ENCODE measurements at regions not wholly inside any gene's neighbourhood (a gene's known extent, or its start where the extent isn't known, plus 50 kb on each side); places are given as distances from the start of the nearest gene placed in this dataset.
"Not testable (repeated sequence)": the region's sequence is repeated elsewhere in the genome, so short reads cannot be mapped to it uniquely, and the experiment has no call there.

DNA sequence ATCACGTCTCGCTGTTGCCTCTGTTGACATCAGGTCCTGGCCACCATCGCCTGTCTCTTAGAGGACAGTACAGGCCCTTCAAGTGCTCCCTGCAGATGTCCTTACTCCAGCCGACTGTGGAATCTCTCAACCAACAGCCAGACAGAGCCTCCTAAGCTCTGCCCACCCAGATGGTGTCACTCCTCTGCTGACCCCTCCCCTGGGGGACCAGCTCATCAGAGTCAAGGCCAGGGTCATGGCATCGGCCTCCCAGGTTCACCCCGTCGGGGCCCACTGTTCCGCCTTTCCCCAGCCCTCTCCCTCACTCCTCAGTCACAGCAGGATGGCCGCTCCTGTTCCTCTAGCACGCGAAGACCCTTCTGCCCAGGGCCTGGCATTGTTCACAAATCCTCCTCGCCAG is 157.3 kb upstream of the TMEM132C start:
- no peak for DNase-seq

GRCh38 chr12:128111333-128111732 is 155.6 kb upstream of the TMEM132C start:
- DNase-seq, result no peak

GRCh38 chr12:128111951-128112350 is 155.0 kb upstream of the TMEM132C start:
- DNase-seq, result no peak

GRCh38 chr12:128113250-128113649 is 153.7 kb upstream of the TMEM132C start:
- DNase-seq, result not testable (repeated sequence)

GRCh38 chr12:128114485-128114884 is 152.5 kb upstream of the TMEM132C start:
- DNase-seq, result no peak

DNA sequence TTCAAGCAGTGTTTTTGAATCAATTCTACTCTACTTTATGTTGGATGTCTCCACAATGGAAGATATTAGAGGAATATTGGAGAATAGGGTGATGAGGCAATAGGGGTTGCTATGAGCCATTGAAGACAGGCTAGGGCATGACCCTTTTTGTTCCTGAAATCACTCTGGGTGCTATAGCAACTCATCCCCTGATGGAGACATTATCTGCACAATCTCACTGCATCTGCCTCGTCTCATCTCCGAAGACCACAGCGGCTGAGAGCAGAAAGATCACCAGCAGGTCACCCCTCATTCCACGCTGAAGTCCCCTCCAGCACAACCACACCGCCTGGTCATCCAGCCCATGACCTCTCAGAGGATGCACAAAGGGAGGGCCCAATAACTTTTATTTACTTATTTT is 150.4 kb upstream of the TMEM132C start:
- no peak for DNase-seq

GRCh38 chr12:128120035-128120434 is 146.9 kb upstream of the TMEM132C start:
- DNase-seq, result no peak

- DNase-seq, result no peak
Observed at GRCh38 chr12:128121424-128121823, 145.5 kb upstream of the TMEM132C start.

DNA sequence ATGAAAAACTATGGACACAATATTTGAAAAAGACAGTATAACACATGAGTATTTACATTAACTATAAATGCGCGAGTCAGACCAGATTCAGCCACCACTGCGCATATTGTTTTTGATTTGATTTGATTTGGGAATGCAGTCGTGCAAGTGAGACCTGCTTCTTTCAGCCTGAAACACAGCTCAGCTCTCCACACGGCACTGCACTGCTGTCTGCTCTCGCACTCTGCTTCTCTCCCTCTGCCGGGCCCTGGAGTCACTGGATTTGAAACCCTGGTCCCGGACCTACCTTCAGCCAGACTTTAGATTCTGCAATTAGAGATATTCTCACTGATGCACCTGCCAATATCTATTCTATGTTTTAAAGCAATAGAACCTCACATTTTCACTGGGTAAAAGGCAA is 143.9 kb upstream of the TMEM132C start:
- no peak for DNase-seq

GRCh38 chr12:128131955-128132354 is 135.0 kb upstream of the TMEM132C start:
- DNase-seq, result no peak

DNA sequence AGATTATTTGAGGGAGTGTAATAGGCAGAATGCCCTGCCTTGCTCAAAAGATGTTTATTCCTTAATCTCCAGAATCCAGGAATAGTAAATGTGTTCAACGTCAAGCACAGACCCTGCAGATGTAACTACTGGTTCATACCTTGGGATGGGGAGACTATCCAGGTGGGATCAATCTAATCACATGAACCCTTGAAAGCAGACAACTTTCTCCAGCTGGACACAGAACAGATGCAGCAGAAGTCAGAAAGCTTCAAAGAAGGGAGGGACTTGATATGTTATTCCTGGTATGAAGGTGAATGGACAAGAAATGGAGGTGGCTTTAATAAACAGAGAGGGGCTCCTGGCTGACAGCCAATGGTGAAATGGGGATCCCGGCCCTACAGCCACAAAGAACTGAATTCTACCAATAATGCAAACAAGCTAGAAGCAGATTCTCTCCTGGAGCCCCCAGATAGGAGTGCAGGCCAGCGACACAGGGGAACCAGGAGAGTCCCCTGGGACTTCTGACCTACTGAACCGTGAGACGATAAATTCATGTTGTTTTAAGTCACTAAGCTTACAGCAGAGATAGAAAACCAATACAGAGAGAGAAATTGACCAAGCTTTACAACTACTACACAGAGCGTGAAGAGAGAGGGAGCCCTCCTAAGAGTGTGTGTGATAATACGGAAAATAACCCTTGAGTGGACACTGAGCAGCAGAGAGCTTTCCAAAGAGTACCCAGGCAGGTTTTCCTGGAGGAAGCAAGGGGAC is 133.5 kb upstream of the TMEM132C start:
- DNase-seq, result no peak

- no peak for DNase-seq
Observed at GRCh38 chr12:128137140-128137539, 129.8 kb upstream of the TMEM132C start.

- DNase-seq, result no peak
Observed at GRCh38 chr12:128138125-128138524, 128.8 kb upstream of the TMEM132C start.

DNA sequence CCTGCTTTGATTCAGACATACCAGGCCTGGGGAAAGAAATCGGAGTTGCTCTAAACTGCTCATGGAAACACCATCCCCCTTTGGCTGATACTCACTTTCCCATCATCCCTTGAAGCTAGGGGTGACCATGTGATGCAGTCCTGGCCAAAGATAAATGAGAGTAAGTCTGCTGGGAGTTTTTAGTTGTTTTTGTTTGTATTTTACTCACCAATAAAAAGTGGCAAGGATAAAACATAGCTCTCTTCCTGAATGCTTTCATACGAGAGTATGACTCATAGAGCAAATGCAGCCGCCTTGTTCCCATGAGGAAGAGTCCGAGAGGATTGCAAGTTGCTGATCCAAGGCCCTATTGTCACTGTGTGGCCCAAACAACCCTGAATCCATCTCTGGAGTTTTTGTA is 126.4 kb upstream of the TMEM132C start:
- no peak for DNase-seq

DNA sequence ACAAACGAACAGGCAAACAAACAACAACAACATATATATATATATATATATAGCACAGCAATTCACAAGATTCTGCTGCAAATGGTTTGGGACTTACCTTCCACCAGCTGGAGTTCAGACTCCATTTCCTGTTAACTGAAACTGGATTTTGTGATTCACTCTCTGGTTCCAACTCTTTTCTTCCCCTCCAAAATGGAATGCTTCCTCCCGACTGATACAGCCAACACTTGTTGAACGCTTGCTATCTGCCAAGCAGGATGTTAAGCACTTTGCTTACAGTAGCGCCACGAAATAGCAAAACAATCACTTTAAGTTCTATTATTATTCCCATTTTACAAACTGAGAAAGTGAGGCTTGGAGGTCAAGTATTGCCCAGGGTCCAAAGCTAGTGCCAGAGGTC is 116.0 kb upstream of the TMEM132C start:
- no peak for DNase-seq

- no peak for DNase-seq
Observed at GRCh38 chr12:128155571-128155970, 111.4 kb upstream of the TMEM132C start.

DNA sequence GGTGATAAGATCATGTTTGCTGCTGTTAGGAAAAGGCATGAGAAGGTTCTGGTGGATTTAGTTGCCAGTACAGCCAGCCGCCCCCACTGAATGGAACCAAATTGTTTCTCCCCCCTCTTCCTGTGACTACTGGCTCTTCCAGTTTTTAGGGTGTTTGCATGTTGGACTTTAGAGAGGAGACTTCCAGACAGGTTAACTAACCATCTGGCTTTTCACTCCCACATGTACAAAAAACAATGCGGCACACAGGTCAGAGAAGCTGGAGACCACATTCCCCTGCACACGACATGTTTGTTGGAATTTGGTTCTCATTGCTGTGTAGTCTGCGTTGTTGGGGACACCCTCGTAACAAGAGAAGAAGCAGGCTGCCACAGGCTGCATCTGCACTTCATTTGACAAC is 103.9 kb upstream of the TMEM132C start:
- DNase-seq, result no peak

GRCh38 chr12:128164533-128164932 is 102.4 kb upstream of the TMEM132C start:
- DNase-seq, result no peak

DNA sequence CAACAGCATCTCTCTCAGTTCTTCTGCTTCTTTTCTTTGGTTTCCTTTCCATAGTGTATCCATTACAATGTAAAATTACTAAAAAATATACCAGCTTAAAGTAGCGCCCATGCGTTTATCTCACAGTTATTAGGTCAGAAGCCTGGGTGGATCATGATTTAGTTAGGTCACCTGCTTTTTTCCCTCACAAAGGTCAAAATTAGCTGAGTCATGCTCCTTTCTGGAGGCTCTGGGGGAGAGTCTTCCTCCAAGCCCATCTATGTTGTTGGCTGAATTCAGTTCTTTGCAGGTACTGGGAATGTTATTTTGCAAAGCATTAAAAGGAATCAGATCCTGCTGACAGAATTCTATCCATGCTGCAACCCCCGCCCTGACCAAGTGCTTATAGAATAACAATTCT is 101.6 kb upstream of the TMEM132C start:
- DNase-seq, result no peak

- DNase-seq, result no peak
Observed at GRCh38 chr12:128168273-128168672, 98.7 kb upstream of the TMEM132C start.

GRCh38 chr12:128170181-128170580 is 96.8 kb upstream of the TMEM132C start:
- no peak for DNase-seq

DNA sequence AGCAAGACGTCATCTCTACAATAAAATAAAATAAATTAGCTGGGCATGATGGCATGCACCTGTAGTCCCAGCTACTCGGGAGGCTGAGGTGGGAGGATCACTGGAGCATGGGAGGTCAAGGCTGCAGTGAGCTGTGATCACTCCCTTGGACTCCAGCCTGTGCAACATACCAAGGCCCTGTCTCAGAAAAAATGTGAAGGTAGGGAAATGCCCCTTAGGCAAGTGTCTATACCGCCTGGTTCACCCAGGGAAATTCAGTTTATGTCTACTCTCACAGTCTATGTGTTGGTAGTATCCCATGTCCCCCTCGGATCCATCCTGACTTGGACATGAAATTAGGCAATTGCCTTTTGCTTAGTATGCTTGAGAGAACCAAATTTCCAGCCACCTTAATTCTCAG is 88.4 kb upstream of the TMEM132C start:
- no peak for DNase-seq

- DNase-seq, result no peak
Observed at GRCh38 chr12:128178966-128179365, 88.0 kb upstream of the TMEM132C start.

DNA sequence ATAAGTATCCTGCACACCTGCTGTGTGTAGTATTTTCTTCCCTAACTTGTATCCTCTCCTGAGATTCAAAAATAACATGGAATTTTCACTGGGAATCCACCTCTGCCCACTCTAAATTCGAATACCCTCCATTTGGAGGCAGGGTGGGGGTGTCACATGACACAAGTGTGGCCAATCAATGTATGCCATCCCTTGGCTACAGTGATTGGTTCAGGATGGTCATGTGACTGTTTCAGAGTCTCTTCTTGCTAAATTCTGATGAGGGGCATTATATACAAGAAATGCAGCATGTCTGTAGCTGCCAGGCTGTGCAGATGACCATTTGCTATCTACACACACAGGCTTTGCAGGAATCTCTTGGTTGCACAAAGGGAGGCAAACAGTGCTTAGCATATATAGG is 86.8 kb upstream of the TMEM132C start:
- DNase-seq, result no peak

GRCh38 chr12:128190052-128190451 is 76.9 kb upstream of the TMEM132C start:
- DNase-seq, result no peak
